ENCODE measurements at regions not wholly inside any gene's neighbourhood (a gene's known extent, or its start where the extent isn't known, plus 50 kb on each side); places are given as distances from the start of the nearest gene placed in this dataset.

- no peak for DNase-seq (ENCODE audit: low spot score)
- TF ChIP-seq, protein P1, sequence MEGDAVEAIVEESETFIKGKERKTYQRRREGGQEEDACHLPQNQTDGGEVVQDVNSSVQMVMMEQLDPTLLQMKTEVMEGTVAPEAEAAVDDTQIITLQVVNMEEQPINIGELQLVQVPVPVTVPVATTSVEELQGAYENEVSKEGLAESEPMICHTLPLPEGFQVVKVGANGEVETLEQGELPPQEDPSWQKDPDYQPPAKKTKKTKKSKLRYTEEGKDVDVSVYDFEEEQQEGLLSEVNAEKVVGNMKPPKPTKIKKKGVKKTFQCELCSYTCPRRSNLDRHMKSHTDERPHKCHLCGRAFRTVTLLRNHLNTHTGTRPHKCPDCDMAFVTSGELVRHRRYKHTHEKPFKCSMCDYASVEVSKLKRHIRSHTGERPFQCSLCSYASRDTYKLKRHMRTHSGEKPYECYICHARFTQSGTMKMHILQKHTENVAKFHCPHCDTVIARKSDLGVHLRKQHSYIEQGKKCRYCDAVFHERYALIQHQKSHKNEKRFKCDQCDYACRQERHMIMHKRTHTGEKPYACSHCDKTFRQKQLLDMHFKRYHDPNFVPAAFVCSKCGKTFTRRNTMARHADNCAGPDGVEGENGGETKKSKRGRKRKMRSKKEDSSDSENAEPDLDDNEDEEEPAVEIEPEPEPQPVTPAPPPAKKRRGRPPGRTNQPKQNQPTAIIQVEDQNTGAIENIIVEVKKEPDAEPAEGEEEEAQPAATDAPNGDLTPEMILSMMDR (IDR thresholded peaks at IDR 0.05; ENCODE audit: extremely low read depth, missing control alignments) = no peak
Observed at GRCh38 chr14:22052795-22053194, 379.2 kb upstream of the OR4E1 start.

DNA sequence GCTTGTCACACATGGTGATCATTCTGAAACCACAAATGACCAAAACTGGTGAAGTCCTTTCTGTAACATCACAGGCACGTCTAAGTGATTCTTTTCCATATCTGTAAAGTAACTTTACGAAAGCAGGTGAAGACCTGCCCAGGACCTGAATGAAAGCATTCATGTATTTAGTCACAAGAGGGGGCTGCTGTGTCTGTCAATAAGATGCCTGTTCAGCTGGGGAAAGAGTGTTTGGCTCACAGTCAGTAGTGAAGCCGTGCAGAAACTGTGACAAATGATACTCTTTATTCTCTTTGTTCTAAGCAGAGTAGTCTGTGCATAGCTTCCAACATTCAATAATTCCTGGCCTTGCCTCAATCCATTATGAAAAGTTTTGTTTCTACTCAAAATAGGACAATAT is 373.5 kb upstream of the OR4E1 start:
- DNase-seq (ENCODE audit: low spot score) = peak; percentile 34
- TF ChIP-seq, protein P1 (IDR thresholded peaks at IDR 0.05; ENCODE audit: extremely low read depth, missing control alignments) = peak; percentile 11

- TF ChIP-seq, protein P1 (IDR thresholded peaks at IDR 0.05; ENCODE audit: extremely low read depth, missing control alignments) = no peak
- DNase-seq (ENCODE audit: low spot score) = no peak
Observed at GRCh38 chr14:22046063-22046462, 372.4 kb upstream of the OR4E1 start.

DNA sequence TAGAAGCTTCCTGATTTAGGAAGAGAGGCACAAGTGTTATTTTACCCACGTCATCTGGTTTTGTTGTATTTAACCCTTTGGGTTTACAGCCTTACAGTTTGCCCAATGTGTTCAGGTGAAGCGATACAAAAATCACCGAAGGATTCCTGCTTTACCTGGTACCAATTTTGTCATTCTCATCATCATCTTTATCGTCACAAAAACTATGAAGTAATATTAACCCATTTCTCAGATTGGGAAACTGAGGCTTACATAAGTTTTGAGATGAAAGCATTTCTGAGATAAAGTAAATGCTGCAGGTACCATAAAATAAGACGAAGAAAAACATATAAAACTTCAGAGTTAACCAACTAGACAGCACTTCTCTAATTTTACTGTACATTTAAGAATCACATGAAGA is 370.6 kb upstream of the OR4E1 start:
- TF ChIP-seq, protein P1 (IDR thresholded peaks at IDR 0.05; ENCODE audit: extremely low read depth, missing control alignments) = no peak
- DNase-seq (ENCODE audit: low spot score) = no peak

DNA sequence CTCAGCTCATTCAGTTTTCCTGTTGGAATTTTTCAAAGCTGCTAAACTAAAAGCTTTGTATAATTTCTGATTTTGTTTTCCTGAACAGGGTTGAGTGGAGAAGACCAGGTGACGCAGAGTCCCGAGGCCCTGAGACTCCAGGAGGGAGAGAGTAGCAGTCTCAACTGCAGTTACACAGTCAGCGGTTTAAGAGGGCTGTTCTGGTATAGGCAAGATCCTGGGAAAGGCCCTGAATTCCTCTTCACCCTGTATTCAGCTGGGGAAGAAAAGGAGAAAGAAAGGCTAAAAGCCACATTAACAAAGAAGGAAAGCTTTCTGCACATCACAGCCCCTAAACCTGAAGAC is 367.1 kb upstream of the OR4E1 start:
- no peak for DNase-seq (ENCODE audit: low spot score)
- TF ChIP-seq, protein P1 (IDR thresholded peaks at IDR 0.05; ENCODE audit: extremely low read depth, missing control alignments) = no peak

GRCh38 chr14:22039938-22040780 is 366.5 kb upstream of the OR4E1 start:
- TF ChIP-seq, protein P1 (IDR thresholded peaks at IDR 0.05; ENCODE audit: extremely low read depth, missing control alignments) = peak; percentile 54
- no peak for DNase-seq (ENCODE audit: low spot score)

DNA sequence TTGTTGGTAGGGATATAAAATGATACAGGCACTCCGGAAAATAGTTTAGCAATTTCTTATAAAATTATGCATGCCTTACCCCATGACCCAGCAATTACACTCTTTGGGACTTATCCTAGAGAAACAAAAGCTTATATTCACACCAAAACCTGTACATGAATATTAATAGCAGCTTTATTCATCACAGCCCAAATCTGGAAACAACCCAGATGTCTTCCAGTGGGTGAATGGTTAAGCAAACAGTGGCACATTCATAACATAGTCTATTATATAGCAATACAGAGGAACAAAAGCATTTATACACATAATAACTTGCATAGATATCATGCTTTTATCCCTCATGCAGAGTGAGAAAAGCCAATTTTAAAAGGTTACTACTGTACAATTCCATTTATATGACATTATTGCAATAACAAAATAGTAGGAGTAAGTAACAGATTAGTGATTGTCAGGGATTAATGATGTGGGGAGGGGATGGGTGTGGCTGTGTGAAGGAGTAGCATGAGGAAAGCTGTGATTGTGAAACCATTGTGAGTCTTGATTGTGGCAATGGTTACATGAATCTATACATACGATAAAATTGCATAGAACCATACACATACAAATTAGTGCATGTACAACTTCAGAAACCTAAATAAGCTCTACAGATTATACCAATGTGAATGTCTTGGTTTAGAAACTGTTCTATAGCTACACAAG is 363.1 kb upstream of the OR4E1 start:
- TF ChIP-seq, protein P1 (IDR thresholded peaks at IDR 0.05; ENCODE audit: extremely low read depth, missing control alignments) = no peak
- no peak for DNase-seq (ENCODE audit: low spot score)
